Kidney epithelial cell (primary cell): ENCODE measurements at regions not wholly inside any gene's neighbourhood (a gene's known extent, or its start where the extent isn't known, plus 50 kb on each side); places are given as distances from the start of the nearest gene placed in this dataset.

Experiments
- DNase-seq: peaks from one replicate; pipeline ENCODE4 v3.0.0-alpha.2; 2010; ENCODE audit warnings: low read depth
- H3K27me3 ChIP-seq: 2 replicates; pipeline ENCODE4 v1.6.0; 2011; ENCODE audit warnings: low read length; ENCODE audit not compliant: control insufficient read depth, insufficient read depth
- H3K36me3 ChIP-seq: 2 replicates; pipeline ENCODE4 v1.5.1; 2011; ENCODE audit warnings: low read length; ENCODE audit not compliant: control insufficient read depth, insufficient read depth
- H3K4me3 ChIP-seq: 2 replicates; pipeline ENCODE4 v1.5.1; 2011; ENCODE audit warnings: low read depth, mild to moderate bottlenecking, control low read depth, low read length
- CTCF ChIP-seq: IDR thresholded peaks from 2 replicates; pipeline ENCODE4 v1.5.1; 2011; ENCODE audit warnings: mild to moderate bottlenecking, moderate library complexity, low read length, control low read depth, inconsistent platforms; ENCODE audit not compliant: insufficient read depth, poor library complexity, severe bottlenecking

GRCh38 chr20:40810332-40811000 lies 121.4 kb upstream of the MAFB start:
- no peaks in the 10 kb centered on the region for H3K36me3 ChIP-seq
- H3K27me3 ChIP-seq = peaks cover 11% of the 10 kb centered on the region
- no peak overlapping the region for H3K4me3 ChIP-seq
- TF ChIP-seq CTCF = no peak
- no peak for DNase-seq

GRCh38 chr20:40811004-40811403 lies 122.0 kb upstream of the MAFB start:
- Histone ChIP-seq H3K4me3 (no peak overlapping the region), H3K27me3 (peaks cover 11% of the 10 kb centered on the region), H3K36me3 (no peaks in the 10 kb centered on the region)
- TF ChIP-seq CTCF = no peak
- DNase-seq = no peak

GRCh38 chr20:40811660-40812414 lies 122.8 kb upstream of the MAFB start:
- H3K36me3 ChIP-seq = no peaks in the 10 kb centered on the region
- H3K27me3 ChIP-seq = peaks cover 10% of the 10 kb centered on the region
- TF ChIP-seq CTCF = no peak
- no peak overlapping the region for H3K4me3 ChIP-seq
- DNase-seq = no peak

- Histone ChIP-seq H3K36me3 (no peaks in the 10 kb centered on the region), H3K27me3 (peaks cover 5% of the 10 kb centered on the region), H3K4me3 (no peak overlapping the region)
- no peak for DNase-seq
- TF ChIP-seq CTCF = no peak
Observed at GRCh38 chr20:40812415-40812925, 123.4 kb upstream of the MAFB start.

GRCh38 chr20:40813029-40813431 lies 124.0 kb upstream of the MAFB start:
- Histone ChIP-seq H3K4me3 (no peak overlapping the region), H3K36me3 (no peaks in the 10 kb centered on the region), H3K27me3 (no peaks in the 10 kb centered on the region)
- no peak for DNase-seq
- no peak for TF ChIP-seq CTCF
